DMS53 treated with DMSO at 0.1 percent for 48 hours (cell line): ENCODE measurements at regions not wholly inside any gene's neighbourhood (a gene's known extent, or its start where the extent isn't known, plus 50 kb on each side); places are given as distances from the start of the nearest gene placed in this dataset.

Experiments used
- DNase-seq: peaks from one replicate; lab custom pipeline; 2025; ENCODE audit not compliant: unreplicated experiment; lab: John Stamatoyannopoulos, UW

- DNase-seq: no peak
Observed at GRCh38 chr3:40979962-40980361, 219.3 kb upstream of the CTNNB1 start.

GRCh38 chr3:40980467-40980866 lies 218.8 kb upstream of the CTNNB1 start:
- no peak for DNase-seq

- no peak for DNase-seq
Observed at GRCh38 chr3:40985195-40985594, 214.1 kb upstream of the CTNNB1 start.

GRCh38 chr3:40988468-40988867 lies 210.8 kb upstream of the CTNNB1 start:
- DNase-seq: no peak

- no peak for DNase-seq
Observed at GRCh38 chr3:40989141-40990061, 209.9 kb upstream of the CTNNB1 start.

- no peak for DNase-seq
Observed at GRCh38 chr3:40990062-40990456, 209.2 kb upstream of the CTNNB1 start.

GRCh38 chr3:40992023-40992422 lies 207.3 kb upstream of the CTNNB1 start:
- no peak for DNase-seq

- DNase-seq: no peak
Observed at GRCh38 chr3:40994611-40995010, 204.7 kb upstream of the CTNNB1 start.

GRCh38 chr3:40995271-40995670 lies 204.0 kb upstream of the CTNNB1 start:
- no peak for DNase-seq

- no peak for DNase-seq
Observed at GRCh38 chr3:40996382-40996781, 202.9 kb upstream of the CTNNB1 start.

GRCh38 chr3:40996827-40997710 lies 202.2 kb upstream of the CTNNB1 start:
- no peak for DNase-seq

- DNase-seq: no peak
Observed at GRCh38 chr3:40997711-40998519, 201.4 kb upstream of the CTNNB1 start.

GRCh38 chr3:40999682-41000081 lies 199.6 kb upstream of the CTNNB1 start:
- DNase-seq: no peak

GRCh38 chr3:41000471-41000870 lies 198.8 kb upstream of the CTNNB1 start:
- no peak for DNase-seq

- DNase-seq: peak; percentile 45
Observed at GRCh38 chr3:41001556-41001955, 197.7 kb upstream of the CTNNB1 start.

GRCh38 chr3:41002104-41002503 lies 197.2 kb upstream of the CTNNB1 start:
- peak; percentile 24 for DNase-seq

- DNase-seq: no peak
Observed at GRCh38 chr3:41007399-41007798, 191.9 kb upstream of the CTNNB1 start.

- DNase-seq: no peak
Observed at GRCh38 chr3:41011854-41012253, 187.5 kb upstream of the CTNNB1 start.

GRCh38 chr3:41018855-41019254 lies 180.4 kb upstream of the CTNNB1 start:
- DNase-seq: no peak

- DNase-seq: no peak
Observed at GRCh38 chr3:41024031-41024836, 175.1 kb upstream of the CTNNB1 start.
